ENCODE measurements at regions not wholly inside any gene's neighbourhood (a gene's known extent, or its start where the extent isn't known, plus 50 kb on each side); places are given as distances from the start of the nearest gene placed in this dataset.

GRCh38 chr9:10899509-10899908 lies 286.7 kb upstream of the PTPRD start:
- TF ChIP-seq E2F5 (CRISPR knock-in tag; IDR thresholded peaks at IDR 0.05) (no peak), SP1 (CRISPR knock-in tag; conservative IDR thresholded peaks at IDR 0.05) (no peak), ZNF423 (CRISPR knock-in tag; IDR thresholded peaks at IDR 0.05) (no peak), CTCF (IDR thresholded peaks at IDR 0.05) (no peak), ZNF512 (CRISPR knock-in tag; IDR thresholded peaks at IDR 0.05; ENCODE audit: borderline replicate concordance) (no peak), NR3C1 (CRISPR knock-in tag; conservative IDR thresholded peaks at IDR 0.05; ENCODE audit: low read depth) (no peak)
